ENCODE measurements at regions not wholly inside any gene's neighbourhood (a gene's known extent, or its start where the extent isn't known, plus 50 kb on each side); places are given as distances from the start of the nearest gene placed in this dataset.
"Not testable (repeated sequence)": the region's sequence is repeated elsewhere in the genome, so short reads cannot be mapped to it uniquely, and the experiment has no call there.

DNA sequence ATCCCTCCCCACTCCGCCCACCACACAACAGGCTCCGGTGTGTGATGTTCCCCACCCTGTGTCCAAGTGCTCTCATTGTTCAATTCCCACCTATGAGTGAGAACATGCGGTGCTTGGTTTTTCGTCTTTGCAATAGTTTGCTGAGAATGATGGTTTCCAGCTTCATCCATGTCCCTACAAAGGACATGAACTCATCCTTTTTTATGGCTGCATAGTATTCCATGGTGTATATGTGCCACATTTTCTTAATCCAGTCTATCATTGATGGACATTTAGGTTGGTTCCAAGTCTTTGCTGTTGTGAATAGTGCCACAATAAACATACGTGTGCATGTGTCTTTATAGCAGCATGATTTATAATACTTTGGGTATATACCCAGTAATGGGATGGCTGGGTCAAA lies 81.0 kb upstream of the TINAGL1 start:
- WGBS (ENCODE audit: low lambda C conversion rate) = 86% methylated on average over 5 of the region's 5 CpGs
- H3K9ac ChIP-seq (ENCODE audit: insufficient read depth, low read depth, low read length); H3K27me3 ChIP-seq (ENCODE audit: control insufficient read depth in 1 of 2, insufficient read depth in 2 of 2, low read length in 2 of 2); H3K79me2 ChIP-seq (ENCODE audit: insufficient read depth, low read length); H4K20me1 ChIP-seq (ENCODE audit: insufficient read depth, low read length); CTCF ChIA-PET (ENCODE audit: low intra/inter-chr PET ratio, low total read pairs); ATAC-seq; FAIRE-seq; POLR2A ChIA-PET; H2AFZ ChIP-seq (ENCODE audit: low read length); H3K36me3 ChIP-seq (replicated peaks in 1 of 2; ENCODE audit: control insufficient read depth in 1 of 2, insufficient read depth in 2 of 2, low read length in 2 of 2); BruUV-seq (replicated peaks); H3K4me2 ChIP-seq (ENCODE audit: low read depth, low read length); DNase-seq (ENCODE audit: low spot score); in situ Hi-C loops (cut with HindIII; ENCODE audit: extremely low pct_ligation_motif_present, low pct_unique_long_range_greater_than_20kb); H3K27ac ChIP-seq (ENCODE audit: extremely low read length, insufficient read depth, low read length); H3K9me3 ChIP-seq (ENCODE audit: low read length); H3K4me3 ChIP-seq (replicated peaks in 1 of 3; ENCODE audit: insufficient read depth in 1 of 3, low read depth in 2 of 3, low read length in 3 of 3); intact Hi-C loops (cut with micrococcal nuclease; ENCODE audit: unreplicated experiment): not testable (repeated sequence)
- peaks cover 16% of the 10 kb centered on the region for H3K4me1 ChIP-seq (ENCODE audit: insufficient read depth, low read length)

DNA sequence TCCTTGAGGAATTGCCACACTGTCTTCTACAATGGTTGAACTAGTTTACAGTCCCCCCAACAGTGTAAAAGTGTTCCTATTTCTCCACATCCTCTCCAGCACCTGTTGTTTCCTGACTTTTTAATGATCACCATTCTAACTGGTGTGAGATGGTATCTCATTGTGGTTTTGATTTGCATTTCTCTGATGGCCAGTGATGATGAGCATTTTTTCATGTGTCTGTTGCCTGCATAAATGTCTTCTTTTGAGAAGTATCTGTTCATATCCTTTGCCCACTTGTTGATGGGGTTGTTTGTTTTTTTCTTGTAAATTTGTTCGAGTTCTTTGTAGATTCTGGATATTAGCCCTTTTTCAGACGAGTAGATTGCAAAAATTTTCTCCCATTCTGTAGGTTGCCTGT lies 80.5 kb upstream of the TINAGL1 start:
- BruUV-seq (replicated peaks); H3K9me3 ChIP-seq (ENCODE audit: low read length); H2AFZ ChIP-seq (ENCODE audit: low read length); H4K20me1 ChIP-seq (ENCODE audit: insufficient read depth, low read length); H3K36me3 ChIP-seq (replicated peaks in 1 of 2; ENCODE audit: control insufficient read depth in 1 of 2, insufficient read depth in 2 of 2, low read length in 2 of 2); H3K4me2 ChIP-seq (ENCODE audit: low read depth, low read length); CTCF ChIA-PET (ENCODE audit: low intra/inter-chr PET ratio, low total read pairs); in situ Hi-C loops (cut with HindIII; ENCODE audit: extremely low pct_ligation_motif_present, low pct_unique_long_range_greater_than_20kb); H3K4me3 ChIP-seq (replicated peaks in 1 of 3; ENCODE audit: insufficient read depth in 1 of 3, low read depth in 2 of 3, low read length in 3 of 3); POLR2A ChIA-PET; H3K27me3 ChIP-seq (ENCODE audit: control insufficient read depth in 1 of 2, insufficient read depth in 2 of 2, low read length in 2 of 2); DNase-seq (ENCODE audit: low spot score); intact Hi-C loops (cut with micrococcal nuclease; ENCODE audit: unreplicated experiment); ATAC-seq; H3K79me2 ChIP-seq (ENCODE audit: insufficient read depth, low read length); H3K9ac ChIP-seq (ENCODE audit: insufficient read depth, low read depth, low read length); H3K27ac ChIP-seq (ENCODE audit: extremely low read length, insufficient read depth, low read length); FAIRE-seq: not testable (repeated sequence)
- peaks cover 19% of the 10 kb centered on the region for H3K4me1 ChIP-seq (ENCODE audit: insufficient read depth, low read length)
- WGBS (ENCODE audit: low lambda C conversion rate) = 0% methylated on average over 2 of the region's 2 CpGs

DNA sequence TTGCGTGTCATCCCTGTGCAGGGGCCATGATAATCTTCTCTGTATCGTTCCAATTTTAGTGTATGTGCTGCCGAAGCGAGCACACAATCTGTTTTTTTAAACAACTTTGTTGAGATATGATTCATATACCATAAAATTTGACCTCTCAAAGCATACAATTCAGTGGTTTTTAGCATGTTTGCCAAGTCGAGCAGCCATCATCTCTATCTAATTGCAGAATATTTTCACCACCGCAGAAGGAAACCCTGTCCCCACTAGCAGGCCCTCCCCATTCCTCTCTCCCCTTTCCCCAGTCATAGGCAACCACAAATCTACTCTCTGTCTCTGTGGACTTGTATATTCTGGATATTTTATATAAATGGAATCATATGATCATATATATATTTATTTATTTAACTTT lies 78.7 kb upstream of the TINAGL1 start:
- intact Hi-C loops (cut with micrococcal nuclease; ENCODE audit: unreplicated experiment) = no loop called here
- no peaks in the 10 kb centered on the region for H3K36me3 ChIP-seq (replicated peaks in 1 of 2; ENCODE audit: control insufficient read depth in 1 of 2, insufficient read depth in 2 of 2, low read length in 2 of 2)
- no peak overlapping the region for H2AFZ ChIP-seq (ENCODE audit: low read length)
- in situ Hi-C loops (cut with HindIII; ENCODE audit: extremely low pct_ligation_motif_present, low pct_unique_long_range_greater_than_20kb) = no loop called here
- BruUV-seq (replicated peaks) = no TSS peak
- H3K4me1 ChIP-seq (ENCODE audit: insufficient read depth, low read length) = peaks cover 31% of the 10 kb centered on the region
- no peak for FAIRE-seq
- H3K27ac ChIP-seq (ENCODE audit: extremely low read length, insufficient read depth, low read length) = no peak overlapping the region
- DNase-seq (ENCODE audit: low spot score) = no peak
- H3K9me3 ChIP-seq (ENCODE audit: low read length) = no peaks in the 10 kb centered on the region
- H3K9ac ChIP-seq (ENCODE audit: insufficient read depth, low read depth, low read length) = no peak overlapping the region
- H3K4me3 ChIP-seq (replicated peaks in 1 of 3; ENCODE audit: insufficient read depth in 1 of 3, low read depth in 2 of 3, low read length in 3 of 3) = no peak overlapping the region
- H3K27me3 ChIP-seq (ENCODE audit: control insufficient read depth in 1 of 2, insufficient read depth in 2 of 2, low read length in 2 of 2) = no peaks in the 10 kb centered on the region; a peak in 1 of 5 replicates
- H3K79me2 ChIP-seq (ENCODE audit: insufficient read depth, low read length) = no peaks in the 10 kb centered on the region
- H3K4me2 ChIP-seq (ENCODE audit: low read depth, low read length) = no peak overlapping the region
- WGBS (ENCODE audit: low lambda C conversion rate) = 46% methylated on average over 6 of the region's 6 CpGs
- no peak for ATAC-seq
- ChIA-PET CTCF (ENCODE audit: low intra/inter-chr PET ratio, low total read pairs) (no interaction called here), POLR2A (no interaction called here)
- no peaks in the 10 kb centered on the region for H4K20me1 ChIP-seq (ENCODE audit: insufficient read depth, low read length)
- TF ChIP-seq ESRRA (CRISPR knock-in tag; IDR thresholded peaks at IDR 0.05; ENCODE audit: low read depth) = no peak
- TF ChIP-seq SAP130 (CRISPR knock-in tag; IDR thresholded peaks at IDR 0.05; ENCODE audit: low read depth) = no peak
- TF ChIP-seq, protein P1, sequence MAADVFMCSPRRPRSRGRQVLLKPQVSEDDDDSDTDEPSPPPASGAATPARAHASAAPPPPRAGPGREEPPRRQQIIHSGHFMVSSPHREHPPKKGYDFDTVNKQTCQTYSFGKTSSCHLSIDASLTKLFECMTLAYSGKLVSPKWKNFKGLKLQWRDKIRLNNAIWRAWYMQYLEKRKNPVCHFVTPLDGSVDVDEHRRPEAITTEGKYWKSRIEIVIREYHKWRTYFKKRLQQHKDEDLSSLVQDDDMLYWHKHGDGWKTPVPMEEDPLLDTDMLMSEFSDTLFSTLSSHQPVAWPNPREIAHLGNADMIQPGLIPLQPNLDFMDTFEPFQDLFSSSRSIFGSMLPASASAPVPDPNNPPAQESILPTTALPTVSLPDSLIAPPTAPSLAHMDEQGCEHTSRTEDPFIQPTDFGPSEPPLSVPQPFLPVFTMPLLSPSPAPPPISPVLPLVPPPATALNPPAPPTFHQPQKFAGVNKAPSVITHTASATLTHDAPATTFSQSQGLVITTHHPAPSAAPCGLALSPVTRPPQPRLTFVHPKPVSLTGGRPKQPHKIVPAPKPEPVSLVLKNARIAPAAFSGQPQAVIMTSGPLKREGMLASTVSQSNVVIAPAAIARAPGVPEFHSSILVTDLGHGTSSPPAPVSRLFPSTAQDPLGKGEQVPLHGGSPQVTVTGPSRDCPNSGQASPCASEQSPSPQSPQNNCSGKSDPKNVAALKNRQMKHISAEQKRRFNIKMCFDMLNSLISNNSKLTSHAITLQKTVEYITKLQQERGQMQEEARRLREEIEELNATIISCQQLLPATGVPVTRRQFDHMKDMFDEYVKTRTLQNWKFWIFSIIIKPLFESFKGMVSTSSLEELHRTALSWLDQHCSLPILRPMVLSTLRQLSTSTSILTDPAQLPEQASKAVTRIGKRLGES (CRISPR knock-in tag; IDR thresholded peaks at IDR 0.05; ENCODE audit: borderline replicate concordance) = no peak
- no peak for TF ChIP-seq ZNF484 (CRISPR knock-in tag; IDR thresholded peaks at IDR 0.05; ENCODE audit: borderline replicate concordance, low read depth)
- TF ChIP-seq ATF1 (CRISPR knock-in tag; IDR thresholded peaks at IDR 0.05) = no peak

Data from HepG2 (cell line).